Activated CD4-positive, alpha-beta T cell treated with anti-CD3 and anti-CD28 coated beads, Interleukin-2, amount 10 ng/mL, durations not matched to agents 7 days and 5 days (primary cell): ENCODE measurements at regions not wholly inside any gene's neighbourhood (a gene's known extent, or its start where the extent isn't known, plus 50 kb on each side); places are given as distances from the start of the nearest gene placed in this dataset.
"Not testable (repeated sequence)": the region's sequence is repeated elsewhere in the genome, so short reads cannot be mapped to it uniquely, and the experiment has no call there.

Experiments used
- CTCF ChIA-PET: fragments of 350-600 bp; sonication (Branson Sonifier 250); formaldehyde crosslinking; loops from one replicate; lab custom pipeline; 2021; ENCODE audit warnings: antibody characterized with exemption; lab: Charles Lee
- POLR2A ChIA-PET: fragments of 350-600 bp; sonication (Branson Sonifier 250); formaldehyde crosslinking; loops from one replicate; lab custom pipeline; 2021; ENCODE audit warnings: antibody characterized with exemption; lab: Charles Lee
- DNase-seq: peaks from one replicate; pipeline ENCODE4 v3.0.0-alpha.2; 2020
- H3K27ac Mint-ChIP-seq: one replicate; pipeline ENCODE4 v1.8.0; 2021; ENCODE audit warnings: mild to moderate bottlenecking, moderate library complexity, mixed read lengths
- H3K27me3 Mint-ChIP-seq: one replicate; pipeline ENCODE4 v1.8.0; 2021; ENCODE audit warnings: mixed read lengths
- H3K36me3 Mint-ChIP-seq: one replicate; pipeline ENCODE4 v1.8.0; 2021; ENCODE audit warnings: low read depth, mixed read lengths
- H3K4me1 Mint-ChIP-seq: one replicate; pipeline ENCODE4 v1.8.0; 2021; ENCODE audit warnings: mixed read lengths
- H3K4me3 Mint-ChIP-seq: one replicate; pipeline ENCODE4 v1.8.0; 2021; ENCODE audit warnings: mild to moderate bottlenecking, moderate library complexity, mixed read lengths
- H3K9me3 Mint-ChIP-seq: one replicate; pipeline ENCODE4 v1.8.0; 2021; ENCODE audit warnings: mixed read lengths

- CTCF ChIA-PET, H3K27me3 Mint-ChIP-seq, H3K27ac Mint-ChIP-seq, DNase-seq, POLR2A ChIA-PET, H3K4me3 Mint-ChIP-seq, H3K36me3 Mint-ChIP-seq, H3K9me3 Mint-ChIP-seq, H3K4me1 Mint-ChIP-seq: not testable (repeated sequence)
Observed at GRCh38 chr5:67836496-67836895, 379.1 kb upstream of the PIK3R1 start.

GRCh38 chr5:67831048-67831447 lies 384.5 kb upstream of the PIK3R1 start:
- DNase-seq, result no peak
- Mint-ChIP-seq H3K27me3 (peaks cover 1% of the 10 kb centered on the region), H3K36me3 (no peaks in the 10 kb centered on the region), H3K9me3 (no peaks in the 10 kb centered on the region), H3K4me1 (no peaks in the 10 kb centered on the region), H3K4me3 (no peak overlapping the region), H3K27ac (no peak overlapping the region)
- ChIA-PET CTCF (no interaction called here), POLR2A (interaction anchor here (0.6 kb wide), 1 partner anchor 22 kb away, joined by 4 read pairs; no protein-coding TSS in a partner anchor)

- ChIA-PET POLR2A (no interaction called here), CTCF (interaction anchor here (0.7 kb wide), 1 partner anchor 148 kb away, joined by 3 read pairs; no protein-coding TSS in a partner anchor)
- H3K4me1 Mint-ChIP-seq, result no peaks in the 10 kb centered on the region
- no peak overlapping the region for H3K4me3 Mint-ChIP-seq
- no peaks in the 10 kb centered on the region for H3K36me3 Mint-ChIP-seq
- no peak for DNase-seq
- no peaks in the 10 kb centered on the region for H3K9me3 Mint-ChIP-seq
- H3K27me3 Mint-ChIP-seq, result no peaks in the 10 kb centered on the region
- H3K27ac Mint-ChIP-seq, result no peak overlapping the region
Observed at GRCh38 chr5:67827541-67827940, 388.0 kb upstream of the PIK3R1 start.

GRCh38 chr5:67824852-67825251 lies 390.7 kb upstream of the PIK3R1 start:
- no peak for DNase-seq
- CTCF ChIA-PET, result no interaction called here
- Mint-ChIP-seq H3K27ac (no peak overlapping the region), H3K4me3 (no peak overlapping the region), H3K36me3 (no peaks in the 10 kb centered on the region), H3K4me1 (no peaks in the 10 kb centered on the region), H3K9me3 (no peaks in the 10 kb centered on the region), H3K27me3 (no peaks in the 10 kb centered on the region)
- POLR2A ChIA-PET, result no interaction called here

- Mint-ChIP-seq H3K4me3 (no peak overlapping the region), H3K9me3 (no peaks in the 10 kb centered on the region), H3K27me3 (no peaks in the 10 kb centered on the region), H3K36me3 (no peaks in the 10 kb centered on the region), H3K27ac (no peak overlapping the region), H3K4me1 (no peaks in the 10 kb centered on the region)
- DNase-seq, result no peak
- CTCF ChIA-PET, result no interaction called here
- POLR2A ChIA-PET, result no interaction called here
Observed at GRCh38 chr5:67817652-67818051, 397.9 kb upstream of the PIK3R1 start.

- H3K36me3 Mint-ChIP-seq, result no peaks in the 10 kb centered on the region
- ChIA-PET POLR2A (no interaction called here), CTCF (no interaction called here)
- no peak overlapping the region for H3K27ac Mint-ChIP-seq
- H3K4me3 Mint-ChIP-seq, result no peak overlapping the region
- no peaks in the 10 kb centered on the region for H3K4me1 Mint-ChIP-seq
- no peaks in the 10 kb centered on the region for H3K9me3 Mint-ChIP-seq
- DNase-seq, result no peak
- H3K27me3 Mint-ChIP-seq, result no peaks in the 10 kb centered on the region
Observed at GRCh38 chr5:67816456-67816855, 399.1 kb upstream of the PIK3R1 start.

GRCh38 chr5:67815455-67816391 lies 399.8 kb upstream of the PIK3R1 start:
- peaks cover 2% of the 10 kb centered on the region for H3K27me3 Mint-ChIP-seq
- H3K27ac Mint-ChIP-seq, result no peak overlapping the region
- ChIA-PET CTCF (no interaction called here), POLR2A (no interaction called here)
- H3K4me1 Mint-ChIP-seq, result no peaks in the 10 kb centered on the region
- H3K4me3 Mint-ChIP-seq, result no peak overlapping the region
- no peaks in the 10 kb centered on the region for H3K9me3 Mint-ChIP-seq
- H3K36me3 Mint-ChIP-seq, result no peaks in the 10 kb centered on the region
- DNase-seq, result no peak

- H3K36me3 Mint-ChIP-seq, result no peaks in the 10 kb centered on the region
- no peak overlapping the region for H3K27ac Mint-ChIP-seq
- DNase-seq, result no peak
- POLR2A ChIA-PET, result no interaction called here
- H3K27me3 Mint-ChIP-seq, result peaks cover 2% of the 10 kb centered on the region
- no peaks in the 10 kb centered on the region for H3K4me1 Mint-ChIP-seq
- CTCF ChIA-PET, result interaction anchor here (0.5 kb wide), 1 partner anchor 84 kb away, joined by 3 read pairs; no protein-coding TSS in a partner anchor
- H3K9me3 Mint-ChIP-seq, result no peaks in the 10 kb centered on the region
- H3K4me3 Mint-ChIP-seq, result no peak overlapping the region
Observed at GRCh38 chr5:67814569-67815311, 400.8 kb upstream of the PIK3R1 start.

- ChIA-PET POLR2A (no interaction called here), CTCF (interaction anchor here (0.5 kb wide), 1 partner anchor 85 kb away, joined by 3 read pairs; no protein-coding TSS in a partner anchor)
- H3K27ac Mint-ChIP-seq, result no peak overlapping the region
- peaks cover 2% of the 10 kb centered on the region for H3K27me3 Mint-ChIP-seq
- H3K4me1 Mint-ChIP-seq, result no peaks in the 10 kb centered on the region
- H3K36me3 Mint-ChIP-seq, result no peaks in the 10 kb centered on the region
- H3K9me3 Mint-ChIP-seq, result no peaks in the 10 kb centered on the region
- no peak for DNase-seq
- no peak overlapping the region for H3K4me3 Mint-ChIP-seq
Observed at GRCh38 chr5:67813877-67814539, 401.5 kb upstream of the PIK3R1 start.

GRCh38 chr5:67809589-67809988 lies 406.0 kb upstream of the PIK3R1 start:
- no peaks in the 10 kb centered on the region for H3K36me3 Mint-ChIP-seq
- H3K9me3 Mint-ChIP-seq, result no peaks in the 10 kb centered on the region
- no peak for DNase-seq
- no peaks in the 10 kb centered on the region for H3K4me1 Mint-ChIP-seq
- CTCF ChIA-PET, result no interaction called here
- H3K27me3 Mint-ChIP-seq, result peaks cover 2% of the 10 kb centered on the region
- no peak overlapping the region for H3K27ac Mint-ChIP-seq
- H3K4me3 Mint-ChIP-seq, result no peak overlapping the region
- POLR2A ChIA-PET, result no interaction called here

GRCh38 chr5:67808340-67808739 lies 407.2 kb upstream of the PIK3R1 start:
- CTCF ChIA-PET, result no interaction called here
- Mint-ChIP-seq H3K4me3 (no peak overlapping the region), H3K9me3 (peaks cover 3% of the 10 kb centered on the region), H3K27me3 (peaks cover 2% of the 10 kb centered on the region), H3K36me3 (no peaks in the 10 kb centered on the region), H3K4me1 (no peaks in the 10 kb centered on the region), H3K27ac (no peak overlapping the region)
- POLR2A ChIA-PET, result interaction anchor here (0.6 kb wide), 1 partner anchor 23 kb away, joined by 4 read pairs; no protein-coding TSS in a partner anchor
- DNase-seq, result no peak

GRCh38 chr5:67807439-67807888 lies 408.1 kb upstream of the PIK3R1 start:
- H3K36me3 Mint-ChIP-seq, result no peaks in the 10 kb centered on the region
- POLR2A ChIA-PET, result no interaction called here
- H3K4me1 Mint-ChIP-seq, result peaks cover 2% of the 10 kb centered on the region
- H3K27me3 Mint-ChIP-seq, result peaks cover 2% of the 10 kb centered on the region
- H3K27ac Mint-ChIP-seq, result no peak overlapping the region
- CTCF ChIA-PET, result no interaction called here
- no peak overlapping the region for H3K4me3 Mint-ChIP-seq
- DNase-seq, result no peak
- H3K9me3 Mint-ChIP-seq, result peaks cover 3% of the 10 kb centered on the region
